Hematopoietic multipotent progenitor cell (in vitro differentiated cells): ENCODE measurements at regions not wholly inside any gene's neighbourhood (a gene's known extent, or its start where the extent isn't known, plus 50 kb on each side); places are given as distances from the start of the nearest gene placed in this dataset. TPM values are rescaled to one million over a fixed set of nuclear protein-coding genes. Genes with fewer than 3 reads are reported as not detected.
"Not testable (repeated sequence)": the region's sequence is repeated elsewhere in the genome, so short reads cannot be mapped to it uniquely, and the experiment has no call there.

Source experiments
- DNase-seq, 3 donors: peaks; one replicate each; pipeline ENCODE4 v3.0.0-alpha.2; 2011 to 2015; ENCODE audit warnings: low read depth in 2 of 3, low spot score in 2 of 3
- small RNA-seq: library from RNA; depleted of rRNA; stranded (forward); fragments of <200 nt; gene quantifications from one replicate; pipeline ENCODE3, GENCODE V24; 2012

- peak in 1 of 3 donors; percentile 14 for DNase-seq
These were observed 135.7 kb upstream of the TEKT4 start for GRCh38 chr2:94735536-94735935.

- not testable (repeated sequence) for DNase-seq
These were observed 134.1 kb upstream of the TEKT4 start for GRCh38 chr2:94737145-94737544.

- DNase-seq: not testable (repeated sequence)
These were observed 133.4 kb upstream of the TEKT4 start for GRCh38 chr2:94737736-94738342.

GRCh38 chr2:94753466-94753998 is 117.7 kb upstream of the TEKT4 start:
- DNase-seq: no peak

- no peak for DNase-seq
These were observed 112.7 kb upstream of the TEKT4 start for GRCh38 chr2:94758546-94758945.

- DNase-seq: peak in 1 of 3 donors; percentile 6
These were observed 112.0 kb upstream of the TEKT4 start for GRCh38 chr2:94759211-94759610.

- DNase-seq: no peak
These were observed 108.6 kb upstream of the TEKT4 start for GRCh38 chr2:94762600-94762999.

GRCh38 chr2:94763318-94763717 is 107.9 kb upstream of the TEKT4 start:
- no peak for DNase-seq

- DNase-seq: not testable (repeated sequence)
These were observed 106.9 kb upstream of the TEKT4 start for GRCh38 chr2:94764331-94764730.

GRCh38 chr2:94767336-94767735 is 103.9 kb upstream of the TEKT4 start:
- DNase-seq: no peak

- no peak for DNase-seq
These were observed 101.5 kb upstream of the TEKT4 start for GRCh38 chr2:94769733-94770132.

GRCh38 chr2:94774851-94775250 is 96.4 kb upstream of the TEKT4 start:
- no peak for DNase-seq

- DNase-seq: no peak
These were observed 95.2 kb upstream of the TEKT4 start for GRCh38 chr2:94776036-94776435.

GRCh38 chr2:94785105-94785504 is 86.1 kb upstream of the TEKT4 start:
- DNase-seq: not testable (repeated sequence)

- DNase-seq: not testable (repeated sequence)
These were observed 84.8 kb upstream of the TEKT4 start for GRCh38 chr2:94786424-94786823.

- not testable (repeated sequence) for DNase-seq
These were observed 81.1 kb upstream of the TEKT4 start for GRCh38 chr2:94790169-94790568.

- peak in 1 of 3 donors; percentile 21 for DNase-seq
These were observed 74.0 kb upstream of the TEKT4 start for GRCh38 chr2:94797235-94797634.

Small RNA genes lying in the stretch of these regions (small RNA-seq; reads per million reads assigned to genes)
- not detected for gene CNN2P11
